Stimulated activated CD8-positive, alpha-beta memory T cell treated with anti-CD3 and anti-CD28 coated beads, Interleukin-15, amount 100 ng/mL, for 4 hours (primary cell): ENCODE measurements at regions not wholly inside any gene's neighbourhood (a gene's known extent, or its start where the extent isn't known, plus 50 kb on each side); places are given as distances from the start of the nearest gene placed in this dataset.

Experiments used
- DNase-seq, 2 donors: peaks; one replicate each; pipeline ENCODE4 v3.0.0-alpha.2; 2020; ENCODE audit warnings: low read depth in 2 of 2

DNA sequence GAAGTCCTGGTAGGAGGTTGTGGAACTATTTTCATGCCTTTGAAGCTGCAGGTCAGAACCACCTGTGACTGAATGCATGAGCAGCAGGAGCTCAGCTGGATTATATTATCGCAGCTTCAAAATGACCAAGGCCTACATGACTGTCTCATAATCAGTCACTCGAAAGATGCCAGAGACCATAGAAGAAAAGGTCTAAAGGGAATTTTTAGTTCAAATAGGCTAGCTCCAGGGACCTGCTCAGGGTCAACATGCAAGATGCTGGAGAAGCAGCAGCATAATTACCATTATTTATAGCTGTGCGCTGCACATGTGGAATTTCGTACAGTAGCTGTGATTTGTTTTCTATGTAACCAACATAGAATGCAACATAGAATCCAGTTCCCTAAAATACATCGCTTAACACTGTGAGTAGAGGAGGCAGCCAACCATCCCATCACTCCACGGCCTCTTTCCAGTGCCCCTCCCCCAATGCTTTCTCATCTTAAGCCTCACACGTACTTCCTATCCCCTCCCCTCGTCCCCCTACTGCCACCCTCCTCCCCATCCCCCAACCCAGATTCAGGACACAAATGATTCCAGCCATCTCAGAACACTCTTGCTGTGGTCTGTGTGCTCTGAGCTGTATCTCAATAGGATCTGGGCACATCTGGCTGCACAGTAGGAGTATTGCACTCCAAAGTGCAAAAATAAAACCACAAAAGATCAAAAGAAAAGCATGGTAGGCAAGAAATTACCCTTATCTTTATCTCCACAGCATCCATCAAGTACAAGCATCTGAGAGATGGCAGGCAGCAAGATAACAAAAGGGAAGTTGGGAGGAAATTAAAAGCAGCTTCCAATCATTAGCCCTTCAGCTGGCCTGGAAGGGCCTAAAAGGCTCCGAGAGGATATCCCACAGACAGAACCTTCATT lies 352.8 kb upstream of the SEMA6D start:
- no peak for DNase-seq

DNA sequence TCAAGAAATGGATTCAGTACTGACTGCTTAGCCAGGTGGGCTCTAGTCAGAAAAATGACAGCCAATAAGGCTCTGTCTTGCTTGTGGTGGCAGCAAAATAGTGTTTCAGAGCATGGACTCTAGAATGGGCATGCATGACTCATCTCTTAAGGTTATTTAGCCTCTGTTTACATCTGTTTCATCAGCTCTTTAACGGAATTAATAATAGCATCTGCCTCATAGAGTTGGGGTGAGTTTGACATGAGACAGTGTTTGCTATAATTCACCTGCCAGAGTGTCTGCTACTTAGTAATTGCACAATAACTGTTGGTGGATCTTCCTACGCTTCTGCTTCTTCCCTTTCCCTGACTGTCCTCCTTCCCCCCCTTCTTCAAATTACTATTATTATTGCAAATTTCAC lies 350.4 kb upstream of the SEMA6D start:
- DNase-seq: no peak

- no peak for DNase-seq
Measured at GRCh38 chr15:47367726-47368390, 349.4 kb upstream of the SEMA6D start.

DNA sequence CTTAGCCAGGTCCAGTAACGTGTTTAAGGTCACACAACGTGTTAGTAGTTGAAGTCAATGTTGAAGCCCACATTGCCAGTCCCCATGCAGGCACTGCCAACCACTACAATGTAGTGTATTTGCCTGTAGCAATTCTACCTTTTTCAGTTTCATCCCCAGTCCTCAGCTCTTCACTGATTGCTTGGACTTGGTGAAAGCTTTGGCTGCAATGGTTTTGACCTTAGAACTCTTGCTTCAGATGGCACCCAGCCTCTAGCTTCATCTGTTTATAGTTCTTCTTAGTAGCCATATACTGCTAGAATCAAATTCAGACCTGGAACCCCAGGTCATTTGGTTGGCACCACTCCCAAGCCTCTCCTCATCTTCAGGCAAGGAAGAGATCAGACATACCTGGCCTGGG lies 345.4 kb upstream of the SEMA6D start:
- DNase-seq: no peak

- no peak for DNase-seq
Measured at GRCh38 chr15:47374222-47374621, 343.1 kb upstream of the SEMA6D start.

DNA sequence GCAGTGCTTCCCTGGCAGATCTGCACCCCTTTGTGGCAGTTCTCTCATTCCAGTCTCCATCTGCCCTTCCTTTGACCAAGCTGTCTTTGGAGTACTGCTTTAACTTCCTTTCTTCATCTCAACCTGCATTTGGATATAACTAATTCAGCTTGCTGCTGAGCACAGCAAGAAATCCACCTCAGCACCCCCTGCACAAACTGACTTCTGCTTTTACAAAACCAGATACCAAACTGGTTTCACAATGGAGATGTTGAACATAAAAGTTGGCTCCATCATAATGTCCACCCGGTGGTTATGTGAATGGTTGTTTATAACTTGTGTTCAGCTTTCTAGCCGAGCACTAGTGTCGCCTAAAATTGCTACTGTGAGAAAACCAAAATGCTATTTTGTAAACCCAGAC lies 341.1 kb upstream of the SEMA6D start:
- no peak for DNase-seq

DNA sequence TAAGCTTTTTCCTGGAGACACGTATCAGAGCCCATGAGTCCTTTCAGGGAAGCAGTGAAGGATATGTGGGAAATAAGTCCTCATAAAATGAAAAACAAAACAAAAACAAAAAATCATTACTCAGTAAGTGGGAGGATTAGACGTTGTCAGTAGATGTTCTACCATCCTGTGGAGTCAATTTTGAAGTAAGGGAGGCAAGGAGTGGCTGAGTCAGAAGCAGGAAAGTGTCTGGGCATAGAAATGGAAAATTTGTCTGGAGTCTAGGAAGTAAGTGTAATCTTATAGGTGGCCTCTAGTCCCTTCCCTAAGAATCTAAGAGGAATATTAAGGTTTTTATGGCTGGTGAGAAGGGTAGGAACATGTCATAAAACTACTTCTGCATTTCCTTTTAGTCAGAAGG lies 339.8 kb upstream of the SEMA6D start:
- no peak for DNase-seq

- DNase-seq: no peak
Measured at GRCh38 chr15:47378527-47378926, 338.8 kb upstream of the SEMA6D start.

- DNase-seq: no peak
Measured at GRCh38 chr15:47383102-47383501, 334.2 kb upstream of the SEMA6D start.

DNA sequence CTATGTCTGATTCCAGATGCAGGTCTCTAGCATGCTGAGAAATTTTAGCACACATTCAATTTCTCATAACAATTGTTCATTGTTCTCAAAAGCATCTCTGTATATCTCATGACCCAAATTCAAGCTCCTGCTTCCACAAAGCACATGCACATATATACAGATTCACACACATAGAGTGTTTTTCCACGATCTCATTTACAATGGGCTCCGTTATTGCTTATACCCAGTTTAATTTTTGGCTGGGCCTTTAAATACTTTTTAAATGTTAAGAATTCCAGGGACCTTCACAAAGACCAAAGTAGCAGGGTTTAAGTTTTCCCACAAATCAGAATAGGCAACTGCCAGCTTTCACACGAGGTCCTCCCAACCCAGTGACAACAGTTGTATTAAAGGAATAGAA lies 333.5 kb upstream of the SEMA6D start:
- DNase-seq: no peak

- no peak for DNase-seq
Measured at GRCh38 chr15:47384341-47384740, 333.0 kb upstream of the SEMA6D start.

- no peak for DNase-seq
Measured at GRCh38 chr15:47384776-47385175, 332.5 kb upstream of the SEMA6D start.

GRCh38 chr15:47386459-47386858 lies 330.8 kb upstream of the SEMA6D start:
- no peak for DNase-seq

- DNase-seq: no peak
Measured at GRCh38 chr15:47388299-47388698, 329.0 kb upstream of the SEMA6D start.

DNA sequence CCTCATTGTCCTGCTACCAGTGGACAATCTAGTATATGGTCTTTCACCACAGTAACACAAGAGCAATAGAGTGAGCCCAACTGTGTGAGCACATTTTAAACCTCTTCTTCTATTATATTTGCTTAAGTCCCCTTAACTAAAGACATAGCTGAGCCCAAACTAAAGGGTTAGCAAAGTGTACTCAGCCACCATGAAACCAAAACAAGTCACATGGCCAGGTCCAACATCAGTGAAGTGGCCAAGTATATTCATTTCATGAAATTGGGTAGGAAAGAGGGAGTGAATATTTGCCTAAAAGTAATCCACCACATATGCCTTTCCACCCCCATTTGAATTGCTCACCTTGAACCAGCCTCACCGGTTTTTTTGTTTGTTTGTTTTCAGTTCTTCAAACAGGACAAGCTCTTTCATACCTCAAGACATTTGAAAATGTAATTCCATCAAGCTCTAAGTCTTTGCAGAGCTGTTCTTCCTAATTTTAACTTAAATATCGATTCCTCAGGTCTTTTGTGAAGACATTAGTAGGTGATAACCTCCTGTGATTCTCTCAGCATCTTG lies 327.0 kb upstream of the SEMA6D start:
- no peak for DNase-seq

DNA sequence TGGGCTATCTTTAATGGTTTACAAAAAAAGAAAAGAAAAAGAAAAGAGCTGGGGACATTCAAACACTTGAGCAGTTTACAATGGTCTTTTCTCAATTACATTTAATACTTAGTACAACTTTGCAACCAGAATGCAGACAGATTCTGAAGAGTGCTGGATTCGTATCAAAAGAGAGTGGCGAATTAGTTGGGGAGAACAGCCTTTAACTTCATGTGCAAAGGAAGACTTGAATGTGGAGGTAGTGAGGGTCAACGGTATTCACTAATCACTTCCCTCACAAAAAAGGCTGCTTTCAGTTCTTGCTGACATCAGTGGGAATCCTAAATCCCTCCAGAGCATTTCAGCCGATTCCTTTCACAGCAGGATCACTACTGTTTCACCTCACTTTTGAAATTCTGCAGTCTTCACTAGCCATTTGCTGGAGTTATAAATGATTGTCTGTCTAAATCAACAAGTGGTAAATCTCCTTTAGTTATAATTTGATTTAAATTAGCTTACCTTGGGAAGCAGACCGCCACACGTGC lies 323.0 kb upstream of the SEMA6D start:
- DNase-seq: no peak

DNA sequence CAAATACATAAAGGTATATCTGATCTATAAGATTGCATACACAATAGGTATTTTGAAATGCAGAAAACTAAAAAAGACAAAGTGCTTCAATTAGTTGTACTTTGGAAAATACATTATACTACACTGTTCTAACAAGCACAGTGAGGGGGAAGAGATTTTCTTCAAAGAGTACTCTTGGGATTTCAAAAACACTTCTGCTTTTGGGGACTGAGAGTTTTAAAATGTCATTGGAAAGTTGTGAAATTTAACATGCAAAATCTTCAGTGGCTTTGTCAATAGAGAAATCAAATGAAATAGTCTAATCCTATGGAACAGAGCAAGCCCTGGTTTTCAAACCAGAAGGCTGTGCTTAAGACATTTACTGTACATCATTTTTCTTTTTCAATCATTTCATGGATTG lies 322.2 kb upstream of the SEMA6D start:
- DNase-seq: no peak

DNA sequence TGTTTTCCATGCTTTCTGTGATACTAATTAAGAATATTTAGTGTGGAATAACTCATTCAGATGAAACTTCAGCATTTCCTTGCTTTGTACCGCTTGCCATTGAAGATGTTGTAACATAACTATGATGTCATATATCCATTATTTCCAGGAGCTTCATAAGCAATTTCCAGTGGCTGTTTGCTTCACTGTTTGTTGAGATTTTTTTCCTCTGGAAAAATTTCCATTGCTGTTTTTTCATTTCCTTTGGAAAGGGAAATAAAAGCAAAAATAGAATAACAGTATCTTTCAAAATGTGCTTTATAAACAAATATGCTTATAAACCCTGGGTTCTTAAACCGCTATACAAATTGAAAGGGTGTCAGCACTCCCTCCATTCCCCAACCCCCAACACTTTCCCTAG lies 319.6 kb upstream of the SEMA6D start:
- no peak for DNase-seq

DNA sequence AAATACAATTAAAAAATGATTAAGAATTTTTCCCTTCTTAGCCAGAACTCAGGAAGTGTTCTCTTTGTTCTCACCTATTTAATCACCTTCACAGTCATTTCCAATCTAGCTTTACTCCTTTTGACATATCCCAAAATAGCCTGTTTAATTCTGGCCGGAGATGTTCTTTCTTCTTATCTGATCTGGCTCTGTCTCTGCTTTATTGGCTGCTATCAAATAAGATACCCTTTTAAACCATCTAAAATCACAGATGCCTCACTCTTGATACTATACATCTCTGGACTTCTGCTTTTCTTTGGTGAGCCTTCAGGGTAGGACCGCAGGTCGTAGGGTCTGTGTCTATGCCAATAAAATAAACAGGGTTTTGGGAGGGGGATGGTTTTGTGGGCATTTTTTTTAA lies 319.2 kb upstream of the SEMA6D start:
- no peak for DNase-seq

GRCh38 chr15:47398594-47398993 lies 318.7 kb upstream of the SEMA6D start:
- no peak for DNase-seq

DNA sequence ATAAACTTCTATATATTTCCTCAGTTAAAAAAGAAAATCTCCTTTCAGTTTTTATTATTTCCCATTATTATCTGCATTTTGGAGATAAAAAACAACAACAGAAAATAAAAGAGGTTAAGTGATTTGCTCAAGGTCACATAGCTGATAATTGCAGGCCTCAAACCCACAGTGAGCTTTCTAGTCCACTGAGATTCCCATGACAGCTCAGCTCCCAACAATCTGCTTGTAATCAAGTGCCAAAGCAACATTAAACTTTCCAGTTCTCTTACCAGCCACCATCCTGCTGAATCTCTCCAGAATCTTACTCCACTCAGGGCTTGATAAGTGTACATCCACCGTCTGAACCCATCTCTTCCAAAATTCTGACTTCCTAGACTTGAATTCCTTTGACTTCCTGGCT lies 318.2 kb upstream of the SEMA6D start:
- no peak for DNase-seq

- no peak for DNase-seq
Measured at GRCh38 chr15:47400603-47401002, 316.7 kb upstream of the SEMA6D start.

DNA sequence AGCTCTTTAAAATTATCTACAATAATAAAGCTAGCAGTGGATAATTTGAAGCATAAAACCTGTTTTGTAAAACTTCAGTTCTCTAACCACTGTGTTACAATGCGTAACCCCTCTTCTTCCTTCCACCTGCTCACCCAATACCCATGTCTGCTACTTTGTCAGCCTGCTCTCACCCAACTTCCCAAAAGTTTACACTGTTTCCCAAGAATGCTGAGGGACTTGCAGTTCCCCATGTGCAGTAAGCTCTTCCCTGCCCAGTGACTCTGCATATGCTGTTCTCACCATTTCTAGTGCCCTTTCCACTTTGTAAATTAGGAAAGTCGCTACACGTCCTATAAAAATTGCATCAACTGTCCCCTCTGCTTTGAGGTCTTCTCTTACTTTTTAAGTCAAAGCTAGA lies 315.9 kb upstream of the SEMA6D start:
- no peak for DNase-seq
